Gastrocnemius medialis (tissue), 4 donors: ENCODE measurements at regions not wholly inside any gene's neighbourhood (a gene's known extent, or its start where the extent isn't known, plus 50 kb on each side); places are given as distances from the start of the nearest gene placed in this dataset.

Experiments used
- ATAC-seq, 2 donors: fragments of 150-250 bp; one replicate each; pipeline ENCODE4 v1.9.1; 2016
- DNase-seq, 2 donors: peaks; one replicate each; pipeline ENCODE4 v3.0.0-alpha.2; 2019
- H3K27ac ChIP-seq, 4 donors: fragments of 200-600 bp; sonication (generic); 1 replicate in 1 of 4; 2 replicates in 3 of 4; pipeline ENCODE4 v1.5.1; 2016 to 2018; ENCODE audit warnings: mild to moderate bottlenecking in 2 of 4, moderate library complexity in 1 of 4
- H3K27me3 ChIP-seq, 3 donors: fragments of 200-600 bp; sonication (generic) in 2 of 3; 1 replicate in 1 of 3; 2 replicates in 2 of 3; pipeline versions ENCODE4 v1.5.1 to v1.6.0; 2016 to 2019; ENCODE audit warnings: mild to moderate bottlenecking in 1 of 3, moderate library complexity in 1 of 3
- H3K36me3 ChIP-seq, 2 donors: fragments of 200-600 bp; sonication (generic) in 1 of 2; one replicate each; pipeline ENCODE4 v1.5.1; 2017 to 2018
- H3K4me1 ChIP-seq, 2 donors: fragments of 200-600 bp; sonication (generic) in 1 of 2; one replicate each; pipeline ENCODE4 v1.5.1; 2016 to 2017; ENCODE audit warnings: mild to moderate bottlenecking in 2 of 2
- H3K4me3 ChIP-seq, 4 donors: fragments of 200-600 bp; sonication (generic) in 3 of 4; 1 replicate in 1 of 4; 2 replicates in 3 of 4; pipeline ENCODE4 v1.5.1; 2016 to 2019; ENCODE audit warnings: mild to moderate bottlenecking in 2 of 4
- H3K9me3 ChIP-seq, 3 donors: fragments of 200-600 bp; sonication (generic) in 2 of 3; 1 replicate in 1 of 3; 2 replicates in 2 of 3; pipeline ENCODE4 v1.5.1; 2016 to 2019
- CTCF ChIP-seq, 5 experiments: fragments of 450-650 bp in 3 of 5; fragments of 200-600 bp in 2 of 5; sonication (generic) in 2 of 5; IDR thresholded peaks in 4 of 5; conservative IDR thresholded peaks in 1 of 5; 1 replicate in 4 of 5; 2 replicates in 1 of 5; pipeline ENCODE4 v1.5.1; 2016 to 2019; ENCODE audit warnings: antibody characterized with exemption in 5 of 5, mild to moderate bottlenecking in 3 of 5, moderate library complexity in 3 of 5
- POLR2A ChIP-seq, 2 donors: fragments of 450-650 bp; IDR thresholded peaks; one replicate each; pipeline ENCODE4 v1.6.1; 2017; ENCODE audit warnings: antibody characterized with exemption in 2 of 2, mild to moderate bottlenecking in 2 of 2, moderate library complexity in 2 of 2
- in situ Hi-C, 4 donors: fragments of 200-750 bp; cut with MboI; loops; one replicate each; pipeline versions ENCODE4 v1.15.0 to v1.8.0; 2017; ENCODE audit warnings: low sequenced_read_pairs in 4 of 4
- intact Hi-C: fragments of 100-400 bp; cut with DNase I; formaldehyde crosslinking; loops from one replicate; pipeline ENCODE4 v1.15.1; 2023; ENCODE audit warnings: low total_unique reads

GRCh38 chr7:17131983-17132655 is 166.3 kb upstream of the AHR start:
- no peaks in the 10 kb centered on the region for H3K36me3 ChIP-seq
- TF ChIP-seq CTCF (IDR thresholded peaks at IDR 0.05 in 4 of 5, conservative IDR thresholded peaks at IDR 0.05 in 1 of 5) (no peak), POLR2A (IDR thresholded peaks at IDR 0.05) (no peak)
- H3K27me3 ChIP-seq, result no peaks in the 10 kb centered on the region
- no peaks in the 10 kb centered on the region for H3K9me3 ChIP-seq
- no peak overlapping the region for H3K4me3 ChIP-seq
- ATAC-seq (no peak), DNase-seq (no peak)
- intact Hi-C loops, result no loop called here
- H3K4me1 ChIP-seq, result no peaks in the 10 kb centered on the region
- in situ Hi-C loops, result no loop called here
- H3K27ac ChIP-seq, result no peak overlapping the region

- no peak overlapping the region for H3K4me3 ChIP-seq
- intact Hi-C loops, result no loop called here
- ATAC-seq (no peak), DNase-seq (no peak)
- in situ Hi-C loops, result no loop called here
- TF ChIP-seq POLR2A (IDR thresholded peaks at IDR 0.05) (no peak), CTCF (IDR thresholded peaks at IDR 0.05 in 4 of 5, conservative IDR thresholded peaks at IDR 0.05 in 1 of 5) (no peak)
- no peaks in the 10 kb centered on the region for H3K9me3 ChIP-seq
- H3K27ac ChIP-seq, result no peak overlapping the region
- H3K36me3 ChIP-seq, result no peaks in the 10 kb centered on the region
- H3K4me1 ChIP-seq, result no peaks in the 10 kb centered on the region
- no peaks in the 10 kb centered on the region for H3K27me3 ChIP-seq
These were observed 165.7 kb upstream of the AHR start for GRCh38 chr7:17132726-17133125.

GRCh38 chr7:17133977-17134376 is 164.5 kb upstream of the AHR start:
- Histone ChIP-seq H3K36me3 (no peaks in the 10 kb centered on the region), H3K4me3 (no peak overlapping the region), H3K9me3 (no peaks in the 10 kb centered on the region), H3K27me3 (no peaks in the 10 kb centered on the region), H3K27ac (no peak overlapping the region), H3K4me1 (no peaks in the 10 kb centered on the region)
- in situ Hi-C loops (no loop called here), intact Hi-C loops (no loop called here)
- TF ChIP-seq CTCF (IDR thresholded peaks at IDR 0.05 in 4 of 5, conservative IDR thresholded peaks at IDR 0.05 in 1 of 5) (no peak), POLR2A (IDR thresholded peaks at IDR 0.05) (no peak)
- ATAC-seq, result no peak
- DNase-seq, result no peak

- intact Hi-C loops, result no loop called here
- H3K27me3 ChIP-seq, result no peaks in the 10 kb centered on the region
These were observed 163.7 kb upstream of the AHR start for GRCh38 chr7:17134786-17135185.

More at GRCh38 chr7:17134786-17135185, 163.7 kb upstream of the AHR start:
- DNase-seq (no peak), ATAC-seq (no peak)
- no peak for TF ChIP-seq CTCF (IDR thresholded peaks at IDR 0.05 in 4 of 5, conservative IDR thresholded peaks at IDR 0.05 in 1 of 5)
- TF ChIP-seq POLR2A (IDR thresholded peaks at IDR 0.05), result no peak
- H3K4me1 ChIP-seq, result no peaks in the 10 kb centered on the region
- H3K27ac ChIP-seq, result no peak overlapping the region
- H3K4me3 ChIP-seq, result no peak overlapping the region
- H3K9me3 ChIP-seq, result no peaks in the 10 kb centered on the region
- H3K36me3 ChIP-seq, result no peaks in the 10 kb centered on the region
- in situ Hi-C loops, result no loop called here
